D721Med (cell line): ENCODE measurements at regions not wholly inside any gene's neighbourhood (a gene's known extent, or its start where the extent isn't known, plus 50 kb on each side); places are given as distances from the start of the nearest gene placed in this dataset.
A peak's percentile ranks its signal among the peaks of the same experiment; 100 is the strongest.
"Not testable (repeated sequence)": the region's sequence is repeated elsewhere in the genome, so short reads cannot be mapped to it uniquely, and the experiment has no call there.

ENCODE experiments used
- DNase-seq: peaks from one replicate; pipeline ENCODE4 v3.0.0; 2011; ENCODE audit warnings: low spot score; ENCODE audit not compliant: insufficient read length
- FAIRE-seq: peaks from 2 replicates; lab custom pipeline; 2011; peaks lifted over from hg19 to GRCh38; lab: Jason Lieb, UNC
- TF ChIP-seq, protein P1 (sequence below): IDR thresholded peaks from 2 replicates; pipeline ENCODE4 v1.5.1; 2012; ENCODE audit warnings: mild to moderate bottlenecking, control low read depth; ENCODE audit not compliant: insufficient read depth; ENCODE audit errors: missing control alignments

DNA sequence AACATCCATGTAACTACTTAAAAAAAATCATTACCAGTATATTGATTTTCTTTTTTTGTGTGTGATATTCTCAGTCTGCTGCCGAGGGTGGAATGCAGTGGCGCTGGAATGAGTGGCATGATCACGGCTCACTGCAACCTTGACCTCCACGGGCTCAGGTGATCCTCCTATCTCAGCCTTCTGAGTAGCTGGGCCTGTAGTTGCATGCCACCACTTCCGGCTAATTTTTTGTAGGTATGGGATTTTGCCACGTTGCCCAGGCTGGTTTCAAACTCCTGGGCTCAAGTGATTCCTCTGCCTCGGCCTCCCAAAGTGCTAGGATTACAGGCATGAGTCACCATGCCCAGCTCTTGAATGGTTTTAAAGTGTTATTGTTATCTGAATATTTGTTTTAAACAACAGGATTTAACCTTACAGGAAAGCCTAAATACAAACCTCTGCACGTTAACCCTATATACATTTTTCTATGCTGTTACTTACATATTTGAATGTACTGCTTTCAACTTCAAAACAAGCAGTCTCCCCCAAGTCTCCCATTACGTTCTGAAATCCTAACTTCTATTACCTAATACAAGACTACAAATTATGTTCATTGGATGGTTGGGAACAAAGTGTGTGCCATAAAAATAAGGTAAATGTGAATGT, 61.7 kb downstream of the KPNA2 start:
- FAIRE-seq = no peak
- TF ChIP-seq, protein P1, sequence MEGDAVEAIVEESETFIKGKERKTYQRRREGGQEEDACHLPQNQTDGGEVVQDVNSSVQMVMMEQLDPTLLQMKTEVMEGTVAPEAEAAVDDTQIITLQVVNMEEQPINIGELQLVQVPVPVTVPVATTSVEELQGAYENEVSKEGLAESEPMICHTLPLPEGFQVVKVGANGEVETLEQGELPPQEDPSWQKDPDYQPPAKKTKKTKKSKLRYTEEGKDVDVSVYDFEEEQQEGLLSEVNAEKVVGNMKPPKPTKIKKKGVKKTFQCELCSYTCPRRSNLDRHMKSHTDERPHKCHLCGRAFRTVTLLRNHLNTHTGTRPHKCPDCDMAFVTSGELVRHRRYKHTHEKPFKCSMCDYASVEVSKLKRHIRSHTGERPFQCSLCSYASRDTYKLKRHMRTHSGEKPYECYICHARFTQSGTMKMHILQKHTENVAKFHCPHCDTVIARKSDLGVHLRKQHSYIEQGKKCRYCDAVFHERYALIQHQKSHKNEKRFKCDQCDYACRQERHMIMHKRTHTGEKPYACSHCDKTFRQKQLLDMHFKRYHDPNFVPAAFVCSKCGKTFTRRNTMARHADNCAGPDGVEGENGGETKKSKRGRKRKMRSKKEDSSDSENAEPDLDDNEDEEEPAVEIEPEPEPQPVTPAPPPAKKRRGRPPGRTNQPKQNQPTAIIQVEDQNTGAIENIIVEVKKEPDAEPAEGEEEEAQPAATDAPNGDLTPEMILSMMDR = no peak
- DNase-seq = no peak

DNA sequence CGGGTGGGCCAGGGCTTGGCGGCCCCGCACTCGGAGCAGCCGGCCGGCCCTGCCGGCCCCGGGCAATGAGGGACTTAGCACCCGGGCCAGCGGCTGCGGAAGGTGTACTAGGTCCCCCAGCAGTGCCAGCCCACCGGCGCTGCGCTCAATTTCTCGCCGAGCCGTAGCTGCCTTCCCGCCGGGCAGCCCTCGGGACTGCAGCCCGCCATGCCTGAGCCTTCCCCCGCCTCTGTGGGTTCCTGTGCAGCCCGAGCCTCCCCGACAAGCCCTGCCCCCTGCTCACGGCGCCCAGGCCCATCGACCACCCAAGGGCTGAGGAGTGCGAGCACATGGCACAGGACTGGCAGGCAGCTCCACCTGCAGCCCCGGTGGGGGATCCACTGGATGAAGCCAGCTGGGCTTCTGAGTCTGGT, 63.8 kb downstream of the KPNA2 start:
- FAIRE-seq, DNase-seq: not testable (repeated sequence)

DNA sequence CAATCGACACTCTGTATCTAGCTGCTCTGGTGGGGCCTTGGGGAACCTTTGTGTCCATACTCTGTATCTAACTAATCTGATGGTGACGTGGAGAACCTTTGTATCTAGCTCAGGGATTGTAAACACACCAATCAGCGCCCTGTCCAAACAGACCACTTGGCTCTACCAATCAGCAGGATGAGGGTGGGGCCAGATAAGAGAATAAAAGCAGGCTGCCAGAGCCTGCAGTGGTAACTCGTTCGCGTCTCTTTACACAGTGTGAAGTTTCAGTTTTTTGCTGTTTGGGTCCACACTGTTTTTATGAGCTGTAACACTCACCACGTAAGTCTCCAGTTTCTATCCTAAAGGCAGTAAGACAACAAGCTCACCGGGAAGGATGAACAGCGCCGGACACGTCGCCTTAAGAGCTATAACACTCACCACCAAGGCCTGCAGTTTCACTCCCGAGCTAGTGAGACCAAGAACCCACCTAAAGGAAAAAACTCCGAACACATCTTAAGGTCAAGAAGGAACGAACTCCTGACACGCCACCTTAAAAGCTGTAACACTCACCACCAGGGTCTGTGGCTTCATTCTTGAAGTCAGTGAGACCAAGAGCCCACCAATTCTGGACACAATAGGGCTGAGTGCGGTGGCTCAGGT, 64.6 kb downstream of the KPNA2 start:
- TF ChIP-seq, protein P1 = no peak
- DNase-seq (no peak), FAIRE-seq (no peak)

DNA sequence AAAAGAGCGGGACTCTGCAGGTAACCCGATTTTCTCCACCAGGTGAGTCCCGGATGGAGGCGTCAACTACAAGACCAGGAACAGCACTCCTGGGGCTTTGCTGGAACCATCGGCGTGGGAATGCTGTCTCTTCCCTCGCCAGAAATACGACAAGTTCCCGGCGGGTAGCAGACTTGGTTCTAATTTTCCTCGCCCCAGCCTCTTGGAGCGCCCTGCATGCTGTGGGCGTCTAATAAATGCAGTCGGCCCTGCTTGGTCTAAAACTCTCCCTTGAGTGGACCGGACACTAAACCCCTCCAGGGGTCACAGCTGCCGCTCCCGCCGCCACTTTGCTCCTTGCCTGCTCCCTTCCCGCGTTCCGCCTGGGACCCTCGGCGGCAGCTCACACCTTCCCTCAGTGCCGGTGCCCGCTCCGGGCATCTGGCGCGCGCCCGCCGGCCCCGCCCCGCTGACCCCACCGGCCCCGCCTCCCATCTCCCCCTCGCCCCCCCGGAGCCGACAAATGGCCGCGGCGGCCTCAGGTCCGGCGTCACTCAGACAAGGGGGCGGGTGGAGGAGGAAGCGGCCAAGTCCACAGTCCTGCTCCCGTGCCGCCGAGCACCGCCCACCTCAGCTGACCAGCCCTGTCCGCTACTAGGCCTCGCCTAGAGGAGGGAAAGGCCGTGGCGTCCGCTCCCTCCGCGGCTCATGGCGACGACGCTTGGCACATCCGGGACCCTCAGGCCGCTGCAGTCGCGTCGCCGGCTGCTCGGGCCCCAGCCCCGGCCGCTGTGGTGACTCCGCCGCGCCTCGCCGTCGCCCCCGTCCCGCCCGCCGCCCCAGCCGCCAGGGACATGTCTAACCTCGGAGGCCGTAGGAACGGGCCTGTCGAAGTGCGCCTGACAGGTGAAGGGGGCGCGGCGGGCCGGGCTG, 65.8 kb downstream of the KPNA2 start:
- DNase-seq (peak; percentile 54), FAIRE-seq (no peak)
- TF ChIP-seq, protein P1 = no peak

DNA sequence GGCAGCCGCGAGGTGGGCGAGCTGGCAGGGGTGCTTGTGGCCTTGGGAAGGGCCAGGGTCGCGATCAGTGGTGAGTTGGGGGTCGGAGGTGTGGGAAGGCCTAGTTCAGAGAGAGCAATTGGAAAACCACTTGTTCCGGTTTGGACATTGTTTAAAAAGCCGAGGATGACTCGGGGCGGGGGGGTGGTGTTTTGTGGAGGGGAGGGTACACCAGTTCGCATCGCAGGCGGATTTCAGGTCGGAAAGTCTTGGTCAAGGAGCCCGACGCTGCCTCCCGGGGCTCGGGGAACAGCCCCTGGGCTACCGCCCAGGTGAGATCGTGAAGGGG, 66.4 kb downstream of the KPNA2 start:
- DNase-seq (no peak), FAIRE-seq (no peak)
- TF ChIP-seq, protein P1 = no peak

DNA sequence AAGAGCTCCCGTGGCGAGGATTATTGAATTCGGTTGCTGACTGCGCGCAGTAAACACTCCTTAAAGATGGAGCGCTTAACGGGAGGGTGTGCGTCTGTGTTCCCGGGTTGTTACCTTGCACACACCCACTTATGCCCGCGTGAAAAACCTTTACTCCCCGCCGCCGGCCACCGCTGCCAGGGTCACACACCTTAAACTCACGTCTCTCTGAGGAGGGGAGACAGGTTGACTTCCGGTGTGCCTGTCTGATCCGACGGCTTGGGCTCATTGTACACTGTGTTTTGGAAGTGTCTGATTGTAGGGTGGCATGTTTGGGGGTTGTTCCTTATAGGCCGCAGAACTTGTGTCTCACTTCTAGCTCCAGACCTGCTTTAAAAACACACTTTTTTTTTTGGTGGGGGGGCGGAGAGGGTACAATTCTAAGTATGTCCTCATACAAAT, 66.8 kb downstream of the KPNA2 start:
- no peak for DNase-seq
- TF ChIP-seq, protein P1 = no peak
- FAIRE-seq = no peak

DNA sequence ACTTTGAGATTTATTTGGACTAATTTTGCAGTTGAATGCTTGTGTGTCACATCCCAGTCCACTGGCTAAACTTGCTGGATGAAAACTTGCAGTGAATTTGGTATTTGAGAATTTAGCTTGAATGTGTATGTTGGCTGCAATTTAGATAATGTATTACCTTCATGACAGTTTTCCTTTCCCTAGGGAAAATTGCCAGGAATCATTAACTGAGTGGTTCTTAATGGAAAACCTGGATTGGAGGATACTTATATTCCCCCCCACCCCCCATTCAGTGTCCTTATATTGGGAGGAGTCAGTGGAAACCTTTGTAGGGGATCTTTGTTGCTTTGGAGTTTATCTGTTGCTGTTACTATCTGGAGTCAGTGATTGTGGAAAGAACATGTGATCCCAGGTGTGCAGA, 67.6 kb downstream of the KPNA2 start:
- FAIRE-seq (no peak), DNase-seq (no peak)
- TF ChIP-seq, protein P1 = no peak
